ENCODE measurements at regions not wholly inside any gene's neighbourhood (a gene's known extent, or its start where the extent isn't known, plus 50 kb on each side); places are given as distances from the start of the nearest gene placed in this dataset.

GRCh38 chr7:145471883-145472282, 636.0 kb upstream of the TPK1 start:
- H3K9me2 ChIP-seq (replicated peaks; ENCODE audit: insufficient read depth) = no peaks in the 10 kb centered on the region
- H3K27ac ChIP-seq = no peak overlapping the region
- H4K20me1 ChIP-seq (ENCODE audit: insufficient read depth, poor library complexity, severe bottlenecking) = no peaks in the 10 kb centered on the region
- H3K4me3 ChIP-seq = no peak overlapping the region
- no peaks in the 10 kb centered on the region for H3K79me2 ChIP-seq
- H3K4me1 ChIP-seq (ENCODE audit: insufficient read depth) = no peaks in the 10 kb centered on the region
- WGBS (ENCODE audit: low lambda C conversion rate, missing lambda C conversion rate) = 64% methylated on average over 2 of the region's 2 CpGs
- no peak overlapping the region for H3K4me2 ChIP-seq
- H3K27me3 ChIP-seq = no peaks in the 10 kb centered on the region
- no peaks in the 10 kb centered on the region for H3K36me3 ChIP-seq (replicated peaks; ENCODE audit: insufficient read depth, low read depth)
- no peak for TF ChIP-seq CTCF (IDR thresholded peaks at IDR 0.05; ENCODE audit: poor library complexity)
- TF ChIP-seq EZH2 (IDR thresholded peaks at IDR 0.05; ENCODE audit: borderline replicate concordance) = no peak
- TF ChIP-seq EZH2phosphoT487 (IDR thresholded peaks at IDR 0.05; ENCODE audit: low read depth, severe bottlenecking, unreplicated experiment) = no peak
- no peak overlapping the region for H2AFZ ChIP-seq
- H3K9me3 ChIP-seq (ENCODE audit: low read depth) = no peaks in the 10 kb centered on the region
- no peak for DNase-seq (ENCODE audit: low spot score)

DNA sequence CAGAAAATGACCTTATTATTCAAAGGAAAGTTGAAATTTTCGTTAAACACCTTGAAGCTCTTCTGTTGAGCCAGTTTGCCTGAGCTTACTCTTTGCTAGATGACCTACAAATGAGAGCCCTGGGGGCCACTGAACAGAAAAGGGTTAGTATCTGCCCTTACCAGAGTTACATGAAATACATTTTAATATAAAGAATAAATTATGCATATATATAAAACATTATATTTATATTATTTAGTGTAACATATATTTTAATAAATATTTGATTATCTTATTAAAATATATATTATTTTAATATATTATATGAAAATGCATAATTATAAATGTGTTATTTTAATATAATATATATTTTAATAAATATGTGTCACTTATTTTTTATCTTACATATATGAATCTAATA, 628.4 kb upstream of the TPK1 start:
- H3K36me3 ChIP-seq (replicated peaks; ENCODE audit: insufficient read depth, low read depth) = no peaks in the 10 kb centered on the region
- H3K4me3 ChIP-seq = no peak overlapping the region
- no peaks in the 10 kb centered on the region for H4K20me1 ChIP-seq (ENCODE audit: insufficient read depth, poor library complexity, severe bottlenecking)
- no peak overlapping the region for H3K27ac ChIP-seq
- no peaks in the 10 kb centered on the region for H3K79me2 ChIP-seq
- TF ChIP-seq CTCF (IDR thresholded peaks at IDR 0.05; ENCODE audit: poor library complexity) (no peak), EZH2 (IDR thresholded peaks at IDR 0.05; ENCODE audit: borderline replicate concordance) (no peak), EZH2phosphoT487 (IDR thresholded peaks at IDR 0.05; ENCODE audit: low read depth, severe bottlenecking, unreplicated experiment) (no peak)
- H3K9me3 ChIP-seq (ENCODE audit: low read depth) = no peaks in the 10 kb centered on the region
- 77% methylated on average over 1 of the region's 1 CpG for WGBS (ENCODE audit: low lambda C conversion rate, missing lambda C conversion rate)
- no peak for DNase-seq (ENCODE audit: low spot score)
- H3K9me2 ChIP-seq (replicated peaks; ENCODE audit: insufficient read depth) = no peaks in the 10 kb centered on the region
- H3K4me2 ChIP-seq = no peak overlapping the region
- no peaks in the 10 kb centered on the region for H3K27me3 ChIP-seq
- H2AFZ ChIP-seq = no peak overlapping the region
- no peaks in the 10 kb centered on the region for H3K4me1 ChIP-seq (ENCODE audit: insufficient read depth)

- no peak for TF ChIP-seq EZH2phosphoT487 (IDR thresholded peaks at IDR 0.05; ENCODE audit: low read depth, severe bottlenecking, unreplicated experiment)
- no peak for TF ChIP-seq CTCF (IDR thresholded peaks at IDR 0.05; ENCODE audit: poor library complexity)
- no peak for TF ChIP-seq EZH2 (IDR thresholded peaks at IDR 0.05; ENCODE audit: borderline replicate concordance)
- Histone ChIP-seq H4K20me1 (ENCODE audit: insufficient read depth, poor library complexity, severe bottlenecking) (no peaks in the 10 kb centered on the region), H3K9me2 (replicated peaks; ENCODE audit: insufficient read depth) (no peaks in the 10 kb centered on the region), H3K4me2 (no peak overlapping the region), H3K27ac (no peak overlapping the region), H3K27me3 (no peaks in the 10 kb centered on the region), H3K79me2 (no peaks in the 10 kb centered on the region), H3K36me3 (replicated peaks; ENCODE audit: insufficient read depth, low read depth) (no peaks in the 10 kb centered on the region), H3K4me1 (ENCODE audit: insufficient read depth) (no peaks in the 10 kb centered on the region), H2AFZ (no peak overlapping the region), H3K9me3 (ENCODE audit: low read depth) (no peaks in the 10 kb centered on the region), H3K4me3 (no peak overlapping the region)
- DNase-seq (ENCODE audit: low spot score) = no peak
- WGBS (ENCODE audit: low lambda C conversion rate, missing lambda C conversion rate) = 80% methylated on average over 4 of the region's 4 CpGs
Measured at GRCh38 chr7:145462463-145462862, 626.6 kb upstream of the TPK1 start.

GRCh38 chr7:145434811-145435210, 599.0 kb upstream of the TPK1 start:
- no peaks in the 10 kb centered on the region for H4K20me1 ChIP-seq (ENCODE audit: insufficient read depth, poor library complexity, severe bottlenecking)
- TF ChIP-seq EZH2 (IDR thresholded peaks at IDR 0.05; ENCODE audit: borderline replicate concordance) (no peak), CTCF (IDR thresholded peaks at IDR 0.05; ENCODE audit: poor library complexity) (no peak), EZH2phosphoT487 (IDR thresholded peaks at IDR 0.05; ENCODE audit: low read depth, severe bottlenecking, unreplicated experiment) (no peak)
- no peak overlapping the region for H3K4me3 ChIP-seq
- H3K27ac ChIP-seq = no peak overlapping the region
- no peaks in the 10 kb centered on the region for H3K79me2 ChIP-seq
- H2AFZ ChIP-seq = no peak overlapping the region
- H3K9me3 ChIP-seq (ENCODE audit: low read depth) = no peaks in the 10 kb centered on the region
- no peak for DNase-seq (ENCODE audit: low spot score)
- no peaks in the 10 kb centered on the region for H3K4me1 ChIP-seq (ENCODE audit: insufficient read depth)
- no peak overlapping the region for H3K4me2 ChIP-seq
- H3K36me3 ChIP-seq (replicated peaks; ENCODE audit: insufficient read depth, low read depth) = no peaks in the 10 kb centered on the region
- WGBS (ENCODE audit: low lambda C conversion rate, missing lambda C conversion rate) = 94% methylated on average over 7 of the region's 7 CpGs
- no peaks in the 10 kb centered on the region for H3K9me2 ChIP-seq (replicated peaks; ENCODE audit: insufficient read depth)
- H3K27me3 ChIP-seq = no peaks in the 10 kb centered on the region
